OCI-LY3 (cell line): ENCODE measurements at regions not wholly inside any gene's neighbourhood (a gene's known extent, or its start where the extent isn't known, plus 50 kb on each side); places are given as distances from the start of the nearest gene placed in this dataset.
A peak's percentile ranks its signal among the peaks of the same experiment; 100 is the strongest.

ENCODE experiments used
- H2AFZ ChIP-seq: fragments of 200-600, 300-600 bp; shearing (Covaris generic); 2 replicates; pipeline ENCODE4 v1.6.0; 2014; ENCODE audit warnings: antibody characterized with exemption, low read depth, low read length
- H3K27ac ChIP-seq: fragments of 200-600, 300-600 bp; sonication (generic); 2 replicates; pipeline ENCODE4 v1.5.1; 2014; ENCODE audit warnings: mild to moderate bottlenecking, low read length, moderate library complexity, mixed read lengths
- H3K27me3 ChIP-seq: fragments of 200-600, 300-600 bp; sonication (generic); 2 replicates; pipeline ENCODE4 v1.6.1; 2014; ENCODE audit warnings: low read depth, low read length, mixed read lengths
- H3K36me3 ChIP-seq: fragments of 200-600, 300-600 bp; sonication (generic); replicated peaks from 2 replicates; pipeline ENCODE3; 2014; ENCODE audit warnings: low read depth, low read length, mixed read lengths
- H3K4me1 ChIP-seq: fragments of 300-600, 200-600 bp; sonication (generic); 2 replicates; pipeline ENCODE4 v1.6.1; 2014; ENCODE audit warnings: low read length, mixed read lengths
- H3K4me2 ChIP-seq: fragments of 200-600, 300-600 bp; sonication (generic); 2 replicates; pipeline ENCODE4 v1.6.1; 2014; ENCODE audit warnings: low read length, mixed read lengths
- H3K4me3 ChIP-seq: fragments of 300-600, 200-600 bp; sonication (generic); 2 replicates; pipeline ENCODE4 v1.5.1; 2014; ENCODE audit warnings: antibody characterized with exemption, mild to moderate bottlenecking, low read length, moderate library complexity
- H3K79me2 ChIP-seq: fragments of 300-600, 200-600 bp; shearing (Covaris generic); 2 replicates; pipeline ENCODE4 v1.6.1; 2014; ENCODE audit warnings: mild to moderate bottlenecking, low read length, mixed read lengths
- H3K9ac ChIP-seq: fragments of 300-600, 200-600 bp; shearing (Covaris generic); 2 replicates; pipeline ENCODE4 v1.6.0; 2014; ENCODE audit warnings: mild to moderate bottlenecking, low read length, moderate library complexity
- H3K9me3 ChIP-seq: fragments of 200-600, 300-600 bp; shearing (Covaris generic); 2 replicates; pipeline ENCODE4 v1.6.1; 2014; ENCODE audit warnings: low read length, mixed read lengths; ENCODE audit not compliant: insufficient read depth
- H4K20me1 ChIP-seq: fragments of 200-600, 300-600 bp; sonication (generic); 2 replicates; pipeline ENCODE4 v1.6.1; 2016; ENCODE audit warnings: low read length, mixed read lengths; ENCODE audit not compliant: insufficient read depth
- EZH2phosphoT487 ChIP-seq: fragments of 200-600 bp; shearing (Covaris generic); IDR thresholded peaks from 2 replicates; pipeline ENCODE4 v1.6.1; 2018; ENCODE audit warnings: antibody characterized with exemption, mixed run types, low read depth
- TF ChIP-seq, protein P1 (sequence below): fragments of 200-600, 300-600 bp; sonication (generic); IDR thresholded peaks from 2 replicates; pipeline ENCODE4 v1.5.1; 2014; ENCODE audit warnings: antibody characterized with exemption, low read length, low read depth

DNA sequence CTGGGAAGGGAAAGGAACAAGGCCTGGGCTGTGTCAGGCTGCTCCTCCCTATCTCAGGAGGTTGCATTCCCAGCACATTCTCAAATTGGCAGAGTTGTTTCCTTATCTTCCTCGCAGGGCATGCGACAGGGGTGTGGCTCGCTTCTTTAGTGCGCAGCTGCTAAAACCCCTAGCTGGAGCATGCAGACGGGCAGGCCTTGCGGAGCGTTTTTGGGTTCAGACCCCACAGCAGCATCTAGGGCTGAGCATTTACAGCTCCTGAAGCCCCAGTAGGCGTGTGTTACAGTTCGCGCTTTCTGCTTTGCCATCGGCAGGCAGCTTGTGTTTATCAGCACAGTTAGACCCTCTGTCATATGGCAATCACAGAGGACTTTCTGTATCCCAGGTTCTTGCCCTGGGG is 392.4 kb downstream of the TECRL start:
- Histone ChIP-seq H3K27ac (no peak overlapping the region), H3K27me3 (no peaks in the 10 kb centered on the region), H3K36me3 (no peaks in the 10 kb centered on the region), H2AFZ (no peak overlapping the region), H3K4me1 (no peaks in the 10 kb centered on the region), H3K4me3 (no peak overlapping the region), H3K79me2 (no peaks in the 10 kb centered on the region), H4K20me1 (no peaks in the 10 kb centered on the region), H3K9me3 (no peaks in the 10 kb centered on the region), H3K9ac (no peak overlapping the region), H3K4me2 (no peak overlapping the region)
- TF ChIP-seq EZH2phosphoT487 = no peak
- TF ChIP-seq, protein P1, sequence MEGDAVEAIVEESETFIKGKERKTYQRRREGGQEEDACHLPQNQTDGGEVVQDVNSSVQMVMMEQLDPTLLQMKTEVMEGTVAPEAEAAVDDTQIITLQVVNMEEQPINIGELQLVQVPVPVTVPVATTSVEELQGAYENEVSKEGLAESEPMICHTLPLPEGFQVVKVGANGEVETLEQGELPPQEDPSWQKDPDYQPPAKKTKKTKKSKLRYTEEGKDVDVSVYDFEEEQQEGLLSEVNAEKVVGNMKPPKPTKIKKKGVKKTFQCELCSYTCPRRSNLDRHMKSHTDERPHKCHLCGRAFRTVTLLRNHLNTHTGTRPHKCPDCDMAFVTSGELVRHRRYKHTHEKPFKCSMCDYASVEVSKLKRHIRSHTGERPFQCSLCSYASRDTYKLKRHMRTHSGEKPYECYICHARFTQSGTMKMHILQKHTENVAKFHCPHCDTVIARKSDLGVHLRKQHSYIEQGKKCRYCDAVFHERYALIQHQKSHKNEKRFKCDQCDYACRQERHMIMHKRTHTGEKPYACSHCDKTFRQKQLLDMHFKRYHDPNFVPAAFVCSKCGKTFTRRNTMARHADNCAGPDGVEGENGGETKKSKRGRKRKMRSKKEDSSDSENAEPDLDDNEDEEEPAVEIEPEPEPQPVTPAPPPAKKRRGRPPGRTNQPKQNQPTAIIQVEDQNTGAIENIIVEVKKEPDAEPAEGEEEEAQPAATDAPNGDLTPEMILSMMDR = no peak

DNA sequence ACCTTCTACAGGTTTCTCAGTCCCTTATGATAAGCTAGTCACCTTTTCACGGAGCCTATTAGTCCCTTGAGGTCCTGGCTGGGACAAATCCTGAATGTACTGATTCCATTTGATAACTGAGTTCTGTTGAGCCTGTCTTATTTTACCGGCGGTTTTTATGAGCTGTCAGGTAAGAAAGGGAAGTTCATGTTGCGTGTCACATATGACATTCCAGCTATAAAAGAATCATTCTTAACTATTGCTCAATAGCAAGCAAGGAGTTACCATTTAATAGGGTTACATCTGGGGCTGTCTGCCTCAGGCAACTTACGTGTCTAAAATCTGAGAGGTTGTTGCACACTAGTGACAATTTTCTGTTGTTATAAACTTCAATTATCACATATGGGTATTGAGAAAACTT is 394.6 kb downstream of the TECRL start:
- Histone ChIP-seq H3K4me3 (no peak overlapping the region), H3K27me3 (no peaks in the 10 kb centered on the region), H3K36me3 (no peaks in the 10 kb centered on the region), H3K9ac (no peak overlapping the region), H3K27ac (no peak overlapping the region), H3K4me2 (no peak overlapping the region), H3K4me1 (no peaks in the 10 kb centered on the region), H3K79me2 (no peaks in the 10 kb centered on the region), H2AFZ (no peak overlapping the region), H3K9me3 (no peaks in the 10 kb centered on the region), H4K20me1 (no peaks in the 10 kb centered on the region)
- TF ChIP-seq EZH2phosphoT487 = no peak
- TF ChIP-seq, protein P1 = no peak

DNA sequence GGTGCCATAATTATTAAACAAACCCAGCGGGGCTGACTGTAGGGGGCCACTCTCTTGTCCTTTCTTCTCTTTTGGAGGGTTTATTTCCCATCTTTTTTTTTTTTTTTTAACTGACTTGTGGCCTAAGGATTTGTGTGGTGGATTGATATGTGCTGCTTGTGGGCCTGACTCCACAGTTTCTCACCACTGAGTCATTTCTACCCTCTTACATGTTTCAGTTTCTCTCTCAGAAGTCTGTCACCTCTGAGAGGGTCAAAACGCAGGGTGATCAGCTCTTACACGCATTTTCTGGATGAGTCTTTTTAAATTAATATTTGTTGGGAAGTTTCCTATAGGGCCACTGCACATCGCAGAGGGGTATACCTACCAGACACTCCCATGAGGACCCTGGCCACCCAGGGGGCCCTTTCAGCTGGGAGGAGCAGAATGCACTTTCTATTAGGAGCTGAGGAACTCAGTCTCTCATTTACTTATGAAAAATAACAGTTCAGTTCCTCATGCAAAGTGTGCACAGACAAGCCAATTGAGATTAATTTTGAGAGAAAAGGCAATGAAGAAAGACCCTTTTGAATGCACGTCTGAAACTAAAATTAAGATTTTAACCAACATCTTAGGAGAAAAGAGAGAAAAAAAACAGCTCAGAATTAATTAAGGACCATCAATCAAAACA is 407.9 kb downstream of the TECRL start:
- Histone ChIP-seq H3K4me3 (peak overlapping the region; percentile 67), H3K36me3 (peaks cover 23% of the 10 kb centered on the region), H3K4me1 (peaks cover 32% of the 10 kb centered on the region), H3K9me3 (peaks cover 6% of the 10 kb centered on the region; the same call in 1 of the 2 replicates), H3K27ac (peak overlapping the region; percentile 82), H3K79me2 (no peaks in the 10 kb centered on the region), H3K4me2 (peak overlapping the region; percentile 81), H4K20me1 (no peaks in the 10 kb centered on the region), H3K9ac (peak overlapping the region; percentile 44), H3K27me3 (no peaks in the 10 kb centered on the region), H2AFZ (peak overlapping the region; percentile 61)
- TF ChIP-seq EZH2phosphoT487 = no peak
- TF ChIP-seq, protein P1 = no peak

DNA sequence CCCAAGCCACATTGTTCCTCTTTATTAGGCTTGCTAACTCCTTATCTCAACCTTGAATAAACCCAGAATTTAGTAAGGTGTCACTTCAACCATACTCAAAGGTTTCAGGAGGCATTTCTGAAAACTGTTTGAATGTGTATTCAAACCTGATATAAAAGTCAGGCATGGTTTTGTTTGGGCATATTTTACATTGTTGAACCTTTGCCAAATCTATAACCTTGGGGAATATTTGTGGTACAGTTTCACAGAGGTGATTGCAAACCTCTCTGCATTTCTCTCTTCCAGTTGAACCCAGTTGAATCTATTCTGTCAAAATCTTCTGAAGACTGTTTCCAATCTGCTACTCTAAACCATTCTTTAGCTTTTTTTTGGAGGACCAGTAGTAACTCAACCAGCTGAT is 409.0 kb downstream of the TECRL start:
- H3K27me3 ChIP-seq = no peaks in the 10 kb centered on the region
- H4K20me1 ChIP-seq = no peaks in the 10 kb centered on the region
- no peaks in the 10 kb centered on the region for H3K79me2 ChIP-seq
- 0 out of 2 replicates have a peak overlapping the region, but pooled peaks have one; percentile 6 for H2AFZ ChIP-seq
- TF ChIP-seq, protein P1 = no peak
- no peak for TF ChIP-seq EZH2phosphoT487
- H3K36me3 ChIP-seq = peaks cover 23% of the 10 kb centered on the region
- peaks cover 32% of the 10 kb centered on the region for H3K4me1 ChIP-seq
- H3K27ac ChIP-seq = peak overlapping the region; percentile 82; the same call in 1 of the 2 replicates
- peaks cover 6% of the 10 kb centered on the region; the same call in 1 of the 2 replicates for H3K9me3 ChIP-seq
- no peak overlapping the region for H3K4me3 ChIP-seq
- no peak overlapping the region for H3K4me2 ChIP-seq
- H3K9ac ChIP-seq = no peak overlapping the region
